ENCODE measurements at regions not wholly inside any gene's neighbourhood (a gene's known extent, or its start where the extent isn't known, plus 50 kb on each side); places are given as distances from the start of the nearest gene placed in this dataset.

DNA sequence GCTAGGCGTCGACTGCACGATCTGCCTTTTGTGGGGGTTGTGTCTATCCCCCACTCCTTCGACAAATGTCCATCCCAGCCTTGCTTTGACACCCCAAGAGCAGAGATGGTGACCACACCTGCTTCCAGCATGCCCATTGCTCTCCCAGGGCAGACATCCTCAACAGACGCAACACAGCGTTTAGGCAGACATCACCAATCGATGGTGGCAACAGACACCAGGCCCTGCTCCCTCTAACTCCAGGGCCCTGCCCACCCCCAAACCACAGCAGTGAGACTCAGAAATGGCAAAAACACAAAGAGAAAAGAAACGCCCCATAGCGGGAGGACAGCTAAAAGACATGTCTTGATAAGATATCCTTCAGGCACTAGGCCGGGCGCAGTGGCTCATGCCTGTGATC is 150.9 kb downstream of the CRYBB2 start:
- no peak overlapping the region for H2AK5ac ChIP-seq (ENCODE audit: low read depth, low read length)
- no peaks in the 10 kb centered on the region for H3K9me3 ChIP-seq (replicated peaks in 1 of 2; ENCODE audit: control insufficient read depth in 2 of 2, insufficient read depth in 1 of 2, low read depth in 1 of 2, low read length in 2 of 2)
- no peak overlapping the region for H3K18ac ChIP-seq (ENCODE audit: low read length)
- H3K4ac ChIP-seq (ENCODE audit: low read length) = no peak overlapping the region
- no peak overlapping the region for H3K14ac ChIP-seq (ENCODE audit: low read length)
- H4K91ac ChIP-seq (ENCODE audit: low read depth, low read length, poor library complexity) = no peak overlapping the region
- DNase-seq (ENCODE audit: low spot score) = no peak
- H3K4me1 ChIP-seq (ENCODE audit: control insufficient read depth in 2 of 2, insufficient read depth in 1 of 2, low read depth in 1 of 2, low read length in 2 of 2) = peaks cover 0 to 2% of the 10 kb centered on the region in 2 donors
- no peak overlapping the region for H3K9ac ChIP-seq (ENCODE audit: low read depth, low read length, poor library complexity)
- no peak overlapping the region for H2BK5ac ChIP-seq (ENCODE audit: low read length)
- WGBS, 2 donors (ENCODE audit: extremely low coverage in 2 of 2, insufficient read length in 2 of 2, insufficient replicate concordance in 1 of 2) = no CpG with 5 or more reads among the region's 11 CpGs
- no peak overlapping the region for H4K8ac ChIP-seq (ENCODE audit: low read depth, low read length)
- H3K4me2 ChIP-seq (ENCODE audit: insufficient read depth, low read length, poor library complexity, severe bottlenecking) = no peak overlapping the region
- H3K79me1 ChIP-seq (ENCODE audit: low read depth, low read length) = peaks cover 7% of the 10 kb centered on the region
- H2BK15ac ChIP-seq (ENCODE audit: low read length) = no peak overlapping the region
- no peak overlapping the region for H3K4me3 ChIP-seq (ENCODE audit: low read length in 2 of 2)
- no peak overlapping the region for H2BK12ac ChIP-seq (ENCODE audit: low read length)
- H2BK120ac ChIP-seq (ENCODE audit: low read depth, low read length) = no peak overlapping the region
- H3K27ac ChIP-seq (replicated peaks; ENCODE audit: low read length) = no peak overlapping the region
- H3K27me3 ChIP-seq (ENCODE audit: control insufficient read depth in 3 of 3, insufficient read depth in 3 of 3, low read depth in 1 of 3, low read length in 3 of 3) = no peaks in the 10 kb centered on the region
- peaks cover 0 to 1% of the 10 kb centered on the region in 2 donors for H3K36me3 ChIP-seq (replicated peaks in 1 of 2; ENCODE audit: control insufficient read depth in 2 of 2, insufficient read depth in 2 of 2, low read length in 2 of 2)
- H3K23ac ChIP-seq (ENCODE audit: low read depth, low read length, poor library complexity) = no peak overlapping the region
- H2AFZ ChIP-seq (ENCODE audit: low read length) = no peak overlapping the region

GRCh38 chr22:25372000-25372595 is 152.7 kb downstream of the CRYBB2 start:
- no peak for DNase-seq (ENCODE audit: low spot score)
- H3K4me2 ChIP-seq (ENCODE audit: insufficient read depth, low read length, poor library complexity, severe bottlenecking) = no peak overlapping the region
- H3K18ac ChIP-seq (ENCODE audit: low read length) = peak overlapping the region; percentile 13
- no peak overlapping the region for H2BK15ac ChIP-seq (ENCODE audit: low read length)
- H3K9ac ChIP-seq (ENCODE audit: low read depth, low read length, poor library complexity) = no peak overlapping the region
- no peak overlapping the region for H3K23ac ChIP-seq (ENCODE audit: low read depth, low read length, poor library complexity)
- no peaks in the 10 kb centered on the region for H3K9me3 ChIP-seq (replicated peaks in 1 of 2; ENCODE audit: control insufficient read depth in 2 of 2, insufficient read depth in 1 of 2, low read depth in 1 of 2, low read length in 2 of 2)
- no peaks in the 10 kb centered on the region for H3K4me1 ChIP-seq (ENCODE audit: control insufficient read depth in 2 of 2, insufficient read depth in 1 of 2, low read depth in 1 of 2, low read length in 2 of 2)
- no peak overlapping the region for H2AFZ ChIP-seq (ENCODE audit: low read length)
- no peak overlapping the region for H3K14ac ChIP-seq (ENCODE audit: low read length)
- H3K79me1 ChIP-seq (ENCODE audit: low read depth, low read length) = peaks cover 5% of the 10 kb centered on the region
- H3K4me3 ChIP-seq (ENCODE audit: low read length in 2 of 2) = no peak overlapping the region
- H3K27ac ChIP-seq (replicated peaks; ENCODE audit: low read length) = no peak overlapping the region
- peak overlapping the region; percentile 30 for H4K8ac ChIP-seq (ENCODE audit: low read depth, low read length)
- no peak overlapping the region for H4K91ac ChIP-seq (ENCODE audit: low read depth, low read length, poor library complexity)
- no peak overlapping the region for H2BK12ac ChIP-seq (ENCODE audit: low read length)
- WGBS, 2 donors (ENCODE audit: extremely low coverage in 2 of 2, insufficient read length in 2 of 2, insufficient replicate concordance in 1 of 2) = no CpG with 5 or more reads among the region's 16 CpGs
- H3K4ac ChIP-seq (ENCODE audit: low read length) = no peak overlapping the region
- H3K36me3 ChIP-seq (replicated peaks in 1 of 2; ENCODE audit: control insufficient read depth in 2 of 2, insufficient read depth in 2 of 2, low read length in 2 of 2) = peaks cover 0 to 1% of the 10 kb centered on the region in 2 donors
- H2BK5ac ChIP-seq (ENCODE audit: low read length) = no peak overlapping the region
- H2BK120ac ChIP-seq (ENCODE audit: low read depth, low read length) = no peak overlapping the region
- H3K27me3 ChIP-seq (ENCODE audit: control insufficient read depth in 3 of 3, insufficient read depth in 3 of 3, low read depth in 1 of 3, low read length in 3 of 3) = no peaks in the 10 kb centered on the region
- H2AK5ac ChIP-seq (ENCODE audit: low read depth, low read length) = no peak overlapping the region

DNA sequence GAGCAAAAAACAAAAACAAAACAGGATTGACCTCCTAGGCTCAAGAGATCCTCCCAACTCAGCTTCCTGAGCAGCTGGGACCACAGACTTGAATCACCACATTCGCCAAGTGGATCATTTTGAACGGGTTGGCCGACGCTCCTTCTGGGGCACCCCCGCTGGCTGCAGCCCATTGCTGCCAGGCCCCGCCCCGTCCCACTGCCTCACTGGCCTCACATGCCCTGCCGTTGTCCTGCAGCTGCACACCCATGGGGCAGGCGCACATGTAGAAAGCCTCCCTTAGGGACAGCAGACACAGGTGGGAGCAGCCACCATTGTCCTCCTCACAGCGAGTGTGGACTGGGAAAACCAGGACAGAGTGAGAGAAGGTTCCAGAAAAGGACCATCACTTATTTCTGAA is 154.5 kb downstream of the CRYBB2 start:
- Histone ChIP-seq H3K18ac (ENCODE audit: low read length) (no peak overlapping the region), H3K4me2 (ENCODE audit: insufficient read depth, low read length, poor library complexity, severe bottlenecking) (no peak overlapping the region), H3K4me1 (ENCODE audit: control insufficient read depth in 2 of 2, insufficient read depth in 1 of 2, low read depth in 1 of 2, low read length in 2 of 2) (no peaks in the 10 kb centered on the region), H3K14ac (ENCODE audit: low read length) (peak overlapping the region; percentile 38), H3K9me3 (replicated peaks in 1 of 2; ENCODE audit: control insufficient read depth in 2 of 2, insufficient read depth in 1 of 2, low read depth in 1 of 2, low read length in 2 of 2) (peaks cover 0 to 3% of the 10 kb centered on the region in 2 donors), H2BK15ac (ENCODE audit: low read length) (no peak overlapping the region), H3K4me3 (ENCODE audit: low read length in 2 of 2) (no peak overlapping the region), H3K36me3 (replicated peaks in 1 of 2; ENCODE audit: control insufficient read depth in 2 of 2, insufficient read depth in 2 of 2, low read length in 2 of 2) (peaks cover 0 to 1% of the 10 kb centered on the region in 2 donors), H2BK5ac (ENCODE audit: low read length) (no peak overlapping the region), H4K91ac (ENCODE audit: low read depth, low read length, poor library complexity) (no peak overlapping the region), H3K27ac (replicated peaks; ENCODE audit: low read length) (no peak overlapping the region), H3K4ac (ENCODE audit: low read length) (no peak overlapping the region), H4K8ac (ENCODE audit: low read depth, low read length) (no peak overlapping the region), H2BK12ac (ENCODE audit: low read length) (no peak overlapping the region), H3K23ac (ENCODE audit: low read depth, low read length, poor library complexity) (no peak overlapping the region), H2AK5ac (ENCODE audit: low read depth, low read length) (no peak overlapping the region), H2BK120ac (ENCODE audit: low read depth, low read length) (no peak overlapping the region), H2AFZ (ENCODE audit: low read length) (no peak overlapping the region), H3K9ac (ENCODE audit: low read depth, low read length, poor library complexity) (no peak overlapping the region), H3K79me1 (ENCODE audit: low read depth, low read length) (peaks cover 4% of the 10 kb centered on the region), H3K27me3 (ENCODE audit: control insufficient read depth in 3 of 3, insufficient read depth in 3 of 3, low read depth in 1 of 3, low read length in 3 of 3) (no peaks in the 10 kb centered on the region)
- no CpG with 5 or more reads among the region's 10 CpGs for WGBS, 2 donors (ENCODE audit: extremely low coverage in 2 of 2, insufficient read length in 2 of 2, insufficient replicate concordance in 1 of 2)
- no peak for DNase-seq (ENCODE audit: low spot score)

DNA sequence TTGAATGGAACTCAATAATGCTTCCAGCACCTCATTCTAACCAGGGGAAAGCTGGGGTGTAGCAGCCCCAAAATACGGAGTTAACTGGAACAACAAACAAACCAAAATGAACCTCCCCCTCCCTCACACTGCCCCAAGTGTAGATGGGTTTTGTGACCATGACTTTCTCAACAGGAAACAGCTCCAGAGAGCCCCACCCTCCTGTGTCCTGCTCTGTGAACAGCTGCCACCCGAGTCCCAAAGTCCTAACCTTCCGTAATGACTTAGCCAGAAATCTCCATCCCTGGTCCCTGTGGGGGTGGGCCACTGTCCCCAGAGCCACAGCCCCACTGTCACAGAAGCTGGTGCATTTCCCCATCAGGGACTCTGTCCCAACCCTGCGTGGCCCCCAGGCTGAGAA is 155.4 kb downstream of the CRYBB2 start:
- Histone ChIP-seq H3K36me3 (replicated peaks in 1 of 2; ENCODE audit: control insufficient read depth in 2 of 2, insufficient read depth in 2 of 2, low read length in 2 of 2) (peaks cover 0 to 2% of the 10 kb centered on the region in 2 donors), H3K14ac (ENCODE audit: low read length) (no peak overlapping the region), H3K27ac (replicated peaks; ENCODE audit: low read length) (no peak overlapping the region), H2AFZ (ENCODE audit: low read length) (no peak overlapping the region), H2AK5ac (ENCODE audit: low read depth, low read length) (no peak overlapping the region), H4K8ac (ENCODE audit: low read depth, low read length) (no peak overlapping the region), H3K27me3 (ENCODE audit: control insufficient read depth in 3 of 3, insufficient read depth in 3 of 3, low read depth in 1 of 3, low read length in 3 of 3) (no peaks in the 10 kb centered on the region), H3K79me1 (ENCODE audit: low read depth, low read length) (peaks cover 3% of the 10 kb centered on the region), H3K4ac (ENCODE audit: low read length) (no peak overlapping the region), H3K4me3 (ENCODE audit: low read length in 2 of 2) (no peak overlapping the region), H4K91ac (ENCODE audit: low read depth, low read length, poor library complexity) (no peak overlapping the region), H2BK120ac (ENCODE audit: low read depth, low read length) (no peak overlapping the region), H2BK5ac (ENCODE audit: low read length) (no peak overlapping the region), H3K9me3 (replicated peaks in 1 of 2; ENCODE audit: control insufficient read depth in 2 of 2, insufficient read depth in 1 of 2, low read depth in 1 of 2, low read length in 2 of 2) (peaks cover 0 to 3% of the 10 kb centered on the region in 2 donors), H3K18ac (ENCODE audit: low read length) (no peak overlapping the region), H3K4me2 (ENCODE audit: insufficient read depth, low read length, poor library complexity, severe bottlenecking) (no peak overlapping the region), H2BK12ac (ENCODE audit: low read length) (no peak overlapping the region), H3K23ac (ENCODE audit: low read depth, low read length, poor library complexity) (no peak overlapping the region), H3K4me1 (ENCODE audit: control insufficient read depth in 2 of 2, insufficient read depth in 1 of 2, low read depth in 1 of 2, low read length in 2 of 2) (no peaks in the 10 kb centered on the region), H2BK15ac (ENCODE audit: low read length) (no peak overlapping the region), H3K9ac (ENCODE audit: low read depth, low read length, poor library complexity) (no peak overlapping the region)
- no CpG with 5 or more reads among the region's 4 CpGs for WGBS, 2 donors (ENCODE audit: extremely low coverage in 2 of 2, insufficient read length in 2 of 2, insufficient replicate concordance in 1 of 2)
- DNase-seq (ENCODE audit: low spot score) = no peak

Data from neuronal stem cell (in vitro differentiated cells).